ENCODE measurements at regions not wholly inside any gene's neighbourhood (a gene's known extent, or its start where the extent isn't known, plus 50 kb on each side); places are given as distances from the start of the nearest gene placed in this dataset.

DNA sequence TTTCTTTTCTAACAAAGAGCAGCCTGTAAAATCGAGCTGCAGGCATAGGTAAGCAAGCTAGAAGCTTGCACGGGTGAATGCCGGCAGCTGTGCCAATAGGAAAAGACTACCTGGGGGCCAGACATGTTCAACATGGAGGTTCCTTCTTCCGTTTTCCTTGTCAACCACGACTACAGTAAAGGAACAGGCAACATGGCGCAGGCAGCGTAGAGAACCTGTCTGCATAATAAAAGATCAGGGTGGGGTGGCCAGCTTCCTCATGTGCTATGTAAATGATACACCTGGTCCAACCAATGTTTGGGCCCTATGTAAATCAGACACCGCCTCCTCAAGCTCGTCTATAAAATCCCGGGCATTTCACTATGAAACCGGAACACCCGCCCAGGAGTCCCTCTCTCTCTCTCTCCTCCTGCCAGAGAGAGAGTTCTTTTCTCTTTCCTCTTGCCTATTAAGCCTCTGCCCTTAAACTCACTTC lies 103.8 kb upstream of the LIFR start:
- TF ChIP-seq POLR2AphosphoS5 (IDR thresholded peaks at IDR 0.05) = no peak
- no peak for TF ChIP-seq EP300 (IDR thresholded peaks at IDR 0.05)
- no peak for TF ChIP-seq POLR2A (IDR thresholded peaks at IDR 0.05; ENCODE audit: low read depth)
- TF ChIP-seq, protein P1, sequence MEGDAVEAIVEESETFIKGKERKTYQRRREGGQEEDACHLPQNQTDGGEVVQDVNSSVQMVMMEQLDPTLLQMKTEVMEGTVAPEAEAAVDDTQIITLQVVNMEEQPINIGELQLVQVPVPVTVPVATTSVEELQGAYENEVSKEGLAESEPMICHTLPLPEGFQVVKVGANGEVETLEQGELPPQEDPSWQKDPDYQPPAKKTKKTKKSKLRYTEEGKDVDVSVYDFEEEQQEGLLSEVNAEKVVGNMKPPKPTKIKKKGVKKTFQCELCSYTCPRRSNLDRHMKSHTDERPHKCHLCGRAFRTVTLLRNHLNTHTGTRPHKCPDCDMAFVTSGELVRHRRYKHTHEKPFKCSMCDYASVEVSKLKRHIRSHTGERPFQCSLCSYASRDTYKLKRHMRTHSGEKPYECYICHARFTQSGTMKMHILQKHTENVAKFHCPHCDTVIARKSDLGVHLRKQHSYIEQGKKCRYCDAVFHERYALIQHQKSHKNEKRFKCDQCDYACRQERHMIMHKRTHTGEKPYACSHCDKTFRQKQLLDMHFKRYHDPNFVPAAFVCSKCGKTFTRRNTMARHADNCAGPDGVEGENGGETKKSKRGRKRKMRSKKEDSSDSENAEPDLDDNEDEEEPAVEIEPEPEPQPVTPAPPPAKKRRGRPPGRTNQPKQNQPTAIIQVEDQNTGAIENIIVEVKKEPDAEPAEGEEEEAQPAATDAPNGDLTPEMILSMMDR (IDR thresholded peaks at IDR 0.05) = no peak

All from esophagus muscularis mucosa (tissue), 4 donors.